ENCODE measurements at regions not wholly inside any gene's neighbourhood (a gene's known extent, or its start where the extent isn't known, plus 50 kb on each side); places are given as distances from the start of the nearest gene placed in this dataset.

DNA sequence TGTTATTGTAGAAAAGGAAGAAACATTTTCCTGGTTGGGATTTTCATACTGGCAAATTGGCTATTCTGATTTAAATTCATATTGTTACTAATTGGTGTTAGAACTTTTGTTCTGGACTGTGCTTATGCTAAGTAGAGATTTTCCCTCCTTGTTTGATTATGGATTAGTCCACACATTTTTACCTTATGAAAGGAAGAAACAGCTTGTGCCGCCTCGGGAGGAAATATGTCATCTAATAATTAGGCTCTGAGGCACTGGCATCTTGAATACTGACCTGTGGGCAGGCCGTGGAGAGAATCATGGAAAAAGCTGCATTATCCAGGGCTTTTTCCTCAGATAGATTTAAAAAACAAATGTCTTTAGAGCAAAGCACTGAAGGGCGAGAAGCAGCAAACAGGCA lies 344.3 kb upstream of the TBL1XR1 start:
- TF ChIP-seq, protein P1, sequence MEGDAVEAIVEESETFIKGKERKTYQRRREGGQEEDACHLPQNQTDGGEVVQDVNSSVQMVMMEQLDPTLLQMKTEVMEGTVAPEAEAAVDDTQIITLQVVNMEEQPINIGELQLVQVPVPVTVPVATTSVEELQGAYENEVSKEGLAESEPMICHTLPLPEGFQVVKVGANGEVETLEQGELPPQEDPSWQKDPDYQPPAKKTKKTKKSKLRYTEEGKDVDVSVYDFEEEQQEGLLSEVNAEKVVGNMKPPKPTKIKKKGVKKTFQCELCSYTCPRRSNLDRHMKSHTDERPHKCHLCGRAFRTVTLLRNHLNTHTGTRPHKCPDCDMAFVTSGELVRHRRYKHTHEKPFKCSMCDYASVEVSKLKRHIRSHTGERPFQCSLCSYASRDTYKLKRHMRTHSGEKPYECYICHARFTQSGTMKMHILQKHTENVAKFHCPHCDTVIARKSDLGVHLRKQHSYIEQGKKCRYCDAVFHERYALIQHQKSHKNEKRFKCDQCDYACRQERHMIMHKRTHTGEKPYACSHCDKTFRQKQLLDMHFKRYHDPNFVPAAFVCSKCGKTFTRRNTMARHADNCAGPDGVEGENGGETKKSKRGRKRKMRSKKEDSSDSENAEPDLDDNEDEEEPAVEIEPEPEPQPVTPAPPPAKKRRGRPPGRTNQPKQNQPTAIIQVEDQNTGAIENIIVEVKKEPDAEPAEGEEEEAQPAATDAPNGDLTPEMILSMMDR (IDR thresholded peaks at IDR 0.05; ENCODE audit: low read depth, low read length), result no peak
- H3K4me3 ChIP-seq (ENCODE audit: low read depth, low read length), result no peak overlapping the region

DNA sequence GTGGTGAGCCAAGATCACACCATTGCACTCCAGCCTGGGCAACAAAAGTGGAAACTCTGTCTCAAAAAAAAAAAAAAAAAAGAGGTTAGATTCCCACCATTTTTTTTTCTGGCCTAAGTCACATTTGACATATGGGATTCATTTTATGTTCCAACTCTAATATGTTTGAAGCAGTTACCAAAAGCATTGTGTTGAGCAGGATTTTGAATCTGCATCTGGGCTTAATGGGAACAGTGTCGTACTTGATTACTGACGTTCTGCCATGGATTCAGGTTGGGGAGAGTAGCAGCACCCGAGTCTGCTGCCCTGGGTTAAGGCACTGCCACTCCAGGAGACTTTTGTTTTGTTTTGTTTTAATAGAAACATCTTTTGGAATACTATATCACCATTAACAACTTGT lies 348.7 kb upstream of the TBL1XR1 start:
- TF ChIP-seq, protein P1 (IDR thresholded peaks at IDR 0.05; ENCODE audit: low read depth, low read length), result no peak

DNA sequence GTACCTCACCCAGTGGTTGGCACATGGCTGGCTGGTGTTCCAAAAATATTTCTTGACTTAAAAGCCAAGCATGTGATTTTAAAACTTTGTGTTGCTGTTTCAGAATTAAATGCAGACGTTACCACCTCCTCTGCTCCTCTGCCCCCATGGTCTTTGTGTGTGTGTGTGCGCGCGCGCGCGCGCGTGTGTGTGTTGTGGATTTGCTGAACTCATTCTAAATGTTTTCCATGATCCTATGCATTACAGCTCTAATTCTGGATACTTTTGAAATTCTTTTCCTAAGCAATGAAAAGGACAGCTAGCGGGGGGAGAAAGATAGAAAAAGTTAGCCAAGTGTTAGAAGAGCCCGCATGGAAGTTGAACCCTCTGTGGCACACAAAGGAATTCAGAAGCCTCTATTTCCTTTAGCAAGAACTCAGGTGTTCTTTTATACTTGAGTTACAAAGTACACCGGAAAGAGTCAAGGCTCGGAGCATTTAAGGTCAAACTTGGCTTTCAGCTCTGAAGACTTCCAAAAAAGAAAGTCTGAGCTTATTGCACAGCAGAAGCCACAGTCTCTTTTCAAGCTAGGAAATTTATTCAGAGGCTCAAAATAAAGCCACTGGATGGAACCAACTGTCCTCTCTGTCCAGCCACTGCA lies 350.5 kb upstream of the TBL1XR1 start:
- TF ChIP-seq, protein P1 (IDR thresholded peaks at IDR 0.05; ENCODE audit: low read depth, low read length), result no peak
- H3K4me3 ChIP-seq (ENCODE audit: low read depth, low read length), result no peak overlapping the region

More for the DNA sequence above, 348.7 kb upstream of the TBL1XR1 start:
- no peak overlapping the region for H3K4me3 ChIP-seq (ENCODE audit: low read depth, low read length)

DNA sequence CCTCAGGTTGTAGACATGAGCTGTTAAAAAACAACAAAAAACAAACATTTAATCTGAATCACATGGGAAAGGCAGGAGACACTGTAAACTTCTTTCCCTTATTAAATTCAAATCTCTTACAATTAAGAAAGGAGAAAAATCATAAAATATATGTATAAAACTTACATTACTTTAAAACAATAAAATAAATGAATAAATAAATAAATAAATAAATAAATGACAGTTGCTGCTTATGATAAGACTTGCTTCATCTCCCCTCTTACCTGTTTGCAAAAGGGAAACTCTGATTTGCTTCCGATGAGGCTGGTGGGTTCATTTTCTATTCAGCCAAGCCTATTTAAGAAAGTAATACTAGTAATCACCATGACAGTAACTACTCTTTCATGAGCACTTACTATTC lies 353.4 kb upstream of the TBL1XR1 start:
- H3K4me3 ChIP-seq (ENCODE audit: low read depth, low read length), result no peak overlapping the region
- TF ChIP-seq, protein P1 (IDR thresholded peaks at IDR 0.05; ENCODE audit: low read depth, low read length), result no peak

DNA sequence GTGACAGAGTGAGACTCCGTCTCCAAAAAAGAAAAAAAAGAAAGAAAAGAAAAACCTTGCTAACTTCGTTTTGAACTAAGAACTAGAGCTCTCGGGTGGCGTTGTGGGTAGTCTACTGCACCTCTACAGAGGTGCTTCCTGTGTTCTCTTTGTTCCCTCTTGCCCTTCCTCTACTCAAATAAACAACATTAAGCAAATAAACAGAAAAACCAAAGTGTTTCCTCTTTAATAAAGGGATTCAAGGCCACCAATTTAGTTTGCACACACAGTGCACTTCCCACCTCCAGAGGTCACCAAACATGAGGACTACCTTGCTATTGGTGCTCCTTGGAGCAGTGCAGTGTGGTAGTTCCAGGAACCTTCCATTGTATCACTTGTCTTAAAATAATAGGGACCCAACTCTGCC lies 354.2 kb upstream of the TBL1XR1 start:
- TF ChIP-seq, protein P1 (IDR thresholded peaks at IDR 0.05; ENCODE audit: low read depth, low read length), result no peak
- H3K4me3 ChIP-seq (ENCODE audit: low read depth, low read length), result no peak overlapping the region

DNA sequence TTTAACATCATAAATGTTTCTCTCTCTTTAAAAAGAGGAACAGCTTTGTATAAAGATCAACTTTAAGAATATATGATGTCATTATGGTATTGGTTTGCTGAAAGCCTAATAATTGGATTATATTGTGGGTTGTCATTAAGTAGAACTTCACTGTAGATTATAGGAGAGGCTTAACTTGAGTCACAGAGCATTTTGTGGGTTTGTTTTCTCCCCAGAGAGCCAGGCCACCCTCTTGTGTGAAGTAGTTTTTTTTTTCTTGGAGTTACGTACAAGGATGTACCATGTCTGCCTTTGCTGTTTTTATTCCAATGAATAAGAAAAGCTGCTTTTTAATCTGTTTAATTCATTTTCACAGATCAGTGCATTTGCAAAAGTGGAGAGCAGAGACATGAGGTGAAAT lies 354.8 kb upstream of the TBL1XR1 start:
- TF ChIP-seq, protein P1 (IDR thresholded peaks at IDR 0.05; ENCODE audit: low read depth, low read length), result no peak
- H3K4me3 ChIP-seq (ENCODE audit: low read depth, low read length), result no peak overlapping the region

DNA sequence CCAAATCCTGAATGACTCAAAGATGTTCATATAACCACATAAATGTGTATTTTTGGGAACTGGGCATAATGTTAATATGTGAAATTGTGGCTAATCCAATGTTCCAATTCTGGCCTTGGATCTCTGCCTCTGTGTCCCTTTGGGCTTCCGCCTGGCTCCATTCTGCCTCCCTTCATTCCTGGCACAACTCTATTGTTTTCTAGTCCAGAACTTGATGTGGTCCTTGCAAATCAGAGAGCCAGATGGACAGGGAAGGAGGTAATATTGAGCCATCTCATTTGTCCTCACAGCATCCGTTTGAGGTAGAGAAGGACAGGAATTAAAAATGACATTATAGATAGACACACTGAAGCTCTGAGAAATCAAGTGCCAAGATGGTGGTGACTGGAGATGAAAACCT lies 355.7 kb upstream of the TBL1XR1 start:
- TF ChIP-seq, protein P1 (IDR thresholded peaks at IDR 0.05; ENCODE audit: low read depth, low read length), result no peak
- no peak overlapping the region for H3K4me3 ChIP-seq (ENCODE audit: low read depth, low read length)

All from WI38 (cell line).